Kidney (tissue), 13 donors: ENCODE measurements at regions not wholly inside any gene's neighbourhood (a gene's known extent, or its start where the extent isn't known, plus 50 kb on each side); places are given as distances from the start of the nearest gene placed in this dataset.

Experiments
- DNase-seq, 5 donors: peaks; one replicate each; pipeline ENCODE4 v3.0.0-alpha.2; 2013 to 2020
- FAIRE-seq: peaks from 2 replicates; lab custom pipeline; 2012; peaks lifted over from hg19 to GRCh38; lab: Jason Lieb, UNC
- H3K27ac ChIP-seq, 2 donors: one replicate each; pipeline ENCODE4 v1.7.0; 2013; ENCODE audit warnings: low read depth in 2 of 2, low read length in 2 of 2, inconsistent platforms in 1 of 2
- H3K27me3 ChIP-seq: one replicate; pipeline ENCODE4 v1.7.1; 2013; ENCODE audit warnings: low read length, inconsistent platforms; ENCODE audit not compliant: control insufficient read depth, insufficient read depth
- H3K36me3 ChIP-seq, 3 donors: one replicate each; pipeline versions ENCODE4 v1.7.0 to v1.7.1; 2013; ENCODE audit warnings: low read length in 3 of 3, control low read depth in 1 of 3, inconsistent platforms in 1 of 3; ENCODE audit not compliant: insufficient read depth in 3 of 3, control insufficient read depth in 2 of 3
- H3K4me1 ChIP-seq, 3 donors: one replicate each; pipeline versions ENCODE4 v1.7.0 to v1.7.1; 2013; ENCODE audit warnings: low read length in 3 of 3, inconsistent platforms in 1 of 3, low read depth in 1 of 3; ENCODE audit not compliant: control insufficient read depth in 2 of 3, insufficient read depth in 2 of 3
- H3K4me3 ChIP-seq, 3 donors: one replicate each; pipeline versions ENCODE4 v1.7.0 to v1.8.1; 2013; ENCODE audit warnings: low read length in 3 of 3, control low read depth in 1 of 3, inconsistent platforms in 1 of 3
- H3K9ac ChIP-seq, 3 donors: one replicate each; pipeline versions ENCODE4 v1.7.0 to v1.7.1; 2013; ENCODE audit warnings: low read length in 3 of 3, control low read depth in 1 of 3, inconsistent platforms in 1 of 3
- H3K9me3 ChIP-seq, 3 donors: one replicate each; pipeline versions ENCODE4 v1.7.0 to v1.7.1; 2013; ENCODE audit warnings: low read length in 3 of 3, control low read depth in 1 of 3, inconsistent platforms in 1 of 3; ENCODE audit not compliant: control insufficient read depth in 2 of 3, insufficient read depth in 1 of 3
- CTCF ChIP-seq: IDR thresholded peaks from 3 replicates; pipeline ENCODE4 v1.5.1; 2012; ENCODE audit warnings: mild to moderate bottlenecking, moderate library complexity, borderline replicate concordance; ENCODE audit not compliant: insufficient read depth; ENCODE audit errors: extremely low read depth
- intact Hi-C: fragments of 100-400 bp; cut with DNase I; formaldehyde crosslinking; loops from one replicate; pipeline ENCODE4 v1.11.1; 2022
- donor health status: control.
- donor health status: control.
- donor health status: control.
- donor health status: control.
- donor health status: control.
- donor health status: DM: yes; HTN: yes; CAD: no.
- donor health status: Normal renal cell carcinoma (clear cell type).

DNA sequence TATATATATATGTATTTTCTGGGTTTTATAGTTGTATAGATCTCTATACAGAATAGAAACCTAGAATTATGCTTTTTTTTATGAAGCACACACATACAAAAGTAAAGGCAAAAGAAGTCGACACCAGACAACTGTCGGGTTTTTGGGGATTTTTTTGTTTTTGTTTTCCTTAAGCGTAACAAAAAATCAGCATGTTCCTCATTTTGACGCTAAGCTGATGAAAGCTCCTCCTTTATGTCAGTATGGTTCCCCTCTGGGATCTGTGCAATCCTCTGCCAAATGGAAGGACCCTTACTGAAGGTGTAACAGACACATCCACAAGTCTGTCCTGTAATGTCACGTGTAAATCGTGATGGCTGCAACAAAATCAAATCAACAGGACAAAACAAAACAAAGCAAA lies 226.2 kb downstream of the RHOU start:
- no peaks in the 10 kb centered on the region for H3K36me3 ChIP-seq
- FAIRE-seq, result no peak
- no peak overlapping the region for H3K9ac ChIP-seq
- no peak overlapping the region for H3K27ac ChIP-seq
- H3K4me3 ChIP-seq, result no peak overlapping the region
- TF ChIP-seq CTCF, result no peak
- no peaks in the 10 kb centered on the region for H3K9me3 ChIP-seq
- DNase-seq, result no peak
- H3K4me1 ChIP-seq, result peaks cover 2 to 4% (median 4%) of the 10 kb centered on the region in 3 donors
- intact Hi-C loops, result no loop called here
- H3K27me3 ChIP-seq, result no peaks in the 10 kb centered on the region

DNA sequence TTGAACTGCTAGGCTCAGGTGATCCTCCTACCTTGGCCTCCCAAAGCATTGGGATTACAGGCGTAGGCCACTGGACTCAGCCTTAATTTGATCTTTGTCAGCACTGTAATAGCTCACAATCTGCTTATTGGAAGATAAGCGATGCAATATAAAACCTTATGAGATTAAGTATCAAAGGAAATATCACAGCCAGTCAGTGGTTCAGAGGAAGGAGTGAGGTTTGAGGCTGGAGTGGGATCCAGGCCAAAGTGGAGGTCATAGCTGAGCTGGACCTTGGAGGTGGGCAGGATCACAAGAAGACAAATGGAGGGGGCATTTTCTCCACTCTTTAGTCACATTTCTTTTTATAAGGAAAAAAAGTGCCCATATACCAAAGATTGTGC lies 228.5 kb downstream of the RHOU start:
- Histone ChIP-seq H3K9me3 (no peaks in the 10 kb centered on the region), H3K4me3 (no peak overlapping the region), H3K36me3 (no peaks in the 10 kb centered on the region), H3K9ac (no peak overlapping the region), H3K27ac (peak overlapping the region in 1 of 2 donors; percentile 29), H3K4me1 (peaks cover 2 to 4% (median 4%) of the 10 kb centered on the region in 3 donors), H3K27me3 (no peaks in the 10 kb centered on the region)
- DNase-seq (no peak), FAIRE-seq (no peak)
- no peak for TF ChIP-seq CTCF
- intact Hi-C loops, result no loop called here

- no peak for FAIRE-seq
- H3K27me3 ChIP-seq, result no peaks in the 10 kb centered on the region
- no peak overlapping the region for H3K4me3 ChIP-seq
- H3K9me3 ChIP-seq, result no peaks in the 10 kb centered on the region
- intact Hi-C loops, result no loop called here
- peak overlapping the region; percentile 59 to 76 for H3K27ac ChIP-seq
- peaks cover 2 to 4% (median 4%) of the 10 kb centered on the region in 3 donors for H3K4me1 ChIP-seq
- peak in 2 of 5 donors; percentile 39 to 75 for DNase-seq
- H3K36me3 ChIP-seq, result no peaks in the 10 kb centered on the region
- TF ChIP-seq CTCF, result no peak
- H3K9ac ChIP-seq, result no peak overlapping the region
These were observed 229.2 kb downstream of the RHOU start for GRCh38 chr1:228964178-228965089.
